ENCODE measurements at regions not wholly inside any gene's neighbourhood (a gene's known extent, or its start where the extent isn't known, plus 50 kb on each side); places are given as distances from the start of the nearest gene placed in this dataset.

GRCh38 chr7:19364950-19365349, 219.7 kb upstream of the FERD3L start:
- TF ChIP-seq POLR2A (IDR thresholded peaks at IDR 0.05; ENCODE audit: low read length) = no peak
- no peak for TF ChIP-seq MAX (IDR thresholded peaks at IDR 0.05)
- TF ChIP-seq CTCF (IDR thresholded peaks at IDR 0.05) = no peak
- no peak for TF ChIP-seq RNF2 (IDR thresholded peaks at IDR 0.05; ENCODE audit: borderline replicate concordance, low read depth)
- TF ChIP-seq USF2 (IDR thresholded peaks at IDR 0.05) = no peak

Measured in A549 (cell line).